ENCODE measurements at regions not wholly inside any gene's neighbourhood (a gene's known extent, or its start where the extent isn't known, plus 50 kb on each side); places are given as distances from the start of the nearest gene placed in this dataset.

GRCh38 chr21:25369524-25370300 lies 237.6 kb downstream of the MRPL39 start (continued):
- TF ChIP-seq SCRT1 (tag by site-specific recombination; IDR thresholded peaks at IDR 0.05; ENCODE audit: borderline replicate concordance) = no peak
- TF ChIP-seq ZNF350 (tag by site-specific recombination; IDR thresholded peaks at IDR 0.05) = no peak
- no peak for TF ChIP-seq ZNF18 (tag by site-specific recombination; IDR thresholded peaks at IDR 0.05)

GRCh38 chr21:25368531-25368930 lies 238.8 kb downstream of the MRPL39 start:
- no peaks in the 10 kb centered on the region for H3K9me3 ChIP-seq (ENCODE audit: control insufficient read depth, insufficient read depth, low read depth, low read length)
- H3K27ac ChIP-seq (ENCODE audit: extremely low read depth, low read depth, low read length) = no peak overlapping the region
- no peaks in the 10 kb centered on the region for H3K4me1 ChIP-seq (ENCODE audit: control insufficient read depth, insufficient read depth, low read length)
- TF ChIP-seq ZNF670 (tag by site-specific recombination; IDR thresholded peaks at IDR 0.05; ENCODE audit: low read depth) (no peak), ZNF692 (tag by site-specific recombination; IDR thresholded peaks at IDR 0.05) (no peak), ZNF416 (tag by site-specific recombination; IDR thresholded peaks at IDR 0.05) (no peak), ZNF394 (tag by site-specific recombination; IDR thresholded peaks at IDR 0.05; ENCODE audit: borderline replicate concordance) (no peak), ZFP37 (tag by site-specific recombination; IDR thresholded peaks at IDR 0.05) (no peak), MZF1 (tag by site-specific recombination; IDR thresholded peaks at IDR 0.05; ENCODE audit: borderline replicate concordance) (no peak), ZNF223 (tag by site-specific recombination; IDR thresholded peaks at IDR 0.05) (no peak), KLF8 (tag by site-specific recombination; IDR thresholded peaks at IDR 0.05) (no peak), SALL2 (tag by site-specific recombination; IDR thresholded peaks at IDR 0.05; ENCODE audit: borderline replicate concordance) (no peak), ZBTB20 (tag by site-specific recombination; IDR thresholded peaks at IDR 0.05) (no peak), ZEB2 (tag by site-specific recombination; IDR thresholded peaks at IDR 0.05) (no peak), ZNF561 (tag by site-specific recombination; IDR thresholded peaks at IDR 0.05; ENCODE audit: borderline replicate concordance) (no peak), ZNF473 (tag by site-specific recombination; IDR thresholded peaks at IDR 0.05) (no peak)
- no peak overlapping the region for H3K4me3 ChIP-seq (ENCODE audit: low read depth, low read length)
- H3K36me3 ChIP-seq (ENCODE audit: control insufficient read depth in 2 of 2, insufficient read depth in 1 of 2, low read length in 2 of 2) = no peaks in the 10 kb centered on the region
- ChIA-PET CTCF (no interaction called here), POLR2A (no interaction called here)

- H3K9me3 ChIP-seq (ENCODE audit: control insufficient read depth, insufficient read depth, low read depth, low read length) = no peaks in the 10 kb centered on the region
- no peaks in the 10 kb centered on the region for H3K36me3 ChIP-seq (ENCODE audit: control insufficient read depth in 2 of 2, insufficient read depth in 1 of 2, low read length in 2 of 2)
- no peak overlapping the region for H3K4me3 ChIP-seq (ENCODE audit: low read depth, low read length)
- POLR2A ChIA-PET = no interaction called here
- H3K4me1 ChIP-seq (ENCODE audit: control insufficient read depth, insufficient read depth, low read length) = no peaks in the 10 kb centered on the region
- CTCF ChIA-PET = interaction anchor here (1.5 kb wide), 1 partner anchor 17 kb away, joined by 3 read pairs; no protein-coding TSS in a partner anchor
- TF ChIP-seq ZNF701 (tag by site-specific recombination; IDR thresholded peaks at IDR 0.05) = no peak
- H3K27ac ChIP-seq (ENCODE audit: extremely low read depth, low read depth, low read length) = no peak overlapping the region
Measured at GRCh38 chr21:25366116-25366515, 241.2 kb downstream of the MRPL39 start.

Measured in HEK293 (cell line).